Neural cell (in vitro differentiated cells): ENCODE measurements at regions not wholly inside any gene's neighbourhood (a gene's known extent, or its start where the extent isn't known, plus 50 kb on each side); places are given as distances from the start of the nearest gene placed in this dataset.

Source experiments
- EP300 ChIP-seq: fragments of 450-650 bp; conservative IDR thresholded peaks from 2 replicates; pipeline ENCODE4 v1.6.1; 2014; ENCODE audit warnings: antibody characterized with exemption, mild to moderate bottlenecking, moderate library complexity; ENCODE audit not compliant: poor library complexity, severe bottlenecking
- EZH2 ChIP-seq: fragments of 200-600, 300-800 bp; shearing (Covaris generic), sonication (generic); IDR thresholded peaks from 2 replicates; pipeline ENCODE4 v1.6.1; 2014; ENCODE audit warnings: antibody characterized with exemption, low read length, borderline replicate concordance, mild to moderate bottlenecking; ENCODE audit not compliant: insufficient read depth, poor library complexity, severe bottlenecking
- MXI1 ChIP-seq: fragments of 450-650 bp; conservative IDR thresholded peaks from 2 replicates; pipeline ENCODE4 v1.6.1; 2014; ENCODE audit warnings: antibody characterized with exemption, mild to moderate bottlenecking; ENCODE audit not compliant: poor library complexity, severe bottlenecking
- POLR2AphosphoS5 ChIP-seq: IDR thresholded peaks from 2 replicates; pipeline ENCODE4 v1.6.1; 2012
- RAD21 ChIP-seq: fragments of 450-650 bp; conservative IDR thresholded peaks from 2 replicates; pipeline ENCODE4 v1.6.1; 2014; ENCODE audit warnings: antibody characterized with exemption, mild to moderate bottlenecking, moderate library complexity
- SMC3 ChIP-seq: fragments of 450-650 bp; conservative IDR thresholded peaks from 2 replicates; pipeline ENCODE4 v1.6.1; 2014; ENCODE audit warnings: antibody characterized with exemption, mild to moderate bottlenecking, moderate library complexity; ENCODE audit not compliant: poor library complexity
- TAF1 ChIP-seq: IDR thresholded peaks from 2 replicates; pipeline ENCODE4 v1.6.1; 2012; ENCODE audit warnings: low read depth
- TF ChIP-seq, protein P1 (sequence below): fragments of 450-650 bp; IDR thresholded peaks from 2 replicates; pipeline ENCODE4 v1.5.1; 2014; ENCODE audit warnings: antibody characterized with exemption, mild to moderate bottlenecking, moderate library complexity; ENCODE audit not compliant: poor library complexity, severe bottlenecking
- TF ChIP-seq, protein P2 (sequence below): IDR thresholded peaks from 2 replicates; pipeline ENCODE4 v1.6.1; 2012; ENCODE audit warnings: borderline replicate concordance

DNA sequence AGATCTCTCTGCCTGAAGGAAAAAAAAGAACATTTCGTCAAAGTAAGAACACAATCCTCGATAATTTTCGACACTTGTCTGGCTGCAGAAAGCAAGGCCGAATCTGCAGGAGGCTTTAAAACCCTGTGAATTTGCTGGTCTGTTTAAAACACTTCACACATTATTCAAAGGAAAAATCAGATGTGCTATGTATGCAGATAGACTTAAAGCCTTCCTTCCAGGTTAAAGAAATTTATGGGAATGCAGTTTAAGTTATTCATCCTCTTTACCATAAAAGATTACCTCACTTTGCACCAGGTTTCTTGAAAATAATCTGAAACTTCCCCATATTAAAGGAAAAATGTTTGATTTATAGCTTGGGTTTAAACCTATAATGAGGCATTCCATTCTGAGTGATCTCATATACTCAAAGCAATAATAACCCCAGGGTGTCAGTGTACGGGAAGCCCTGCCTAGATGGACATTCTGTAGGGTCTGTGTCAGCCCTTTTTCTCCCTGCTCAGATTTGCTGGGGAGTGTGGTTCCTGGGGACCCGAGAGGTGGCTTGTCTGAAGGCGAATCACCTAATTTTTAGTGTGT lies 323.5 kb upstream of the SLC24A2 start:
- TF ChIP-seq EP300 (no peak), EZH2 (no peak), SMC3 (no peak), POLR2AphosphoS5 (no peak), TAF1 (no peak), RAD21 (no peak), MXI1 (no peak)
- TF ChIP-seq, protein P1, sequence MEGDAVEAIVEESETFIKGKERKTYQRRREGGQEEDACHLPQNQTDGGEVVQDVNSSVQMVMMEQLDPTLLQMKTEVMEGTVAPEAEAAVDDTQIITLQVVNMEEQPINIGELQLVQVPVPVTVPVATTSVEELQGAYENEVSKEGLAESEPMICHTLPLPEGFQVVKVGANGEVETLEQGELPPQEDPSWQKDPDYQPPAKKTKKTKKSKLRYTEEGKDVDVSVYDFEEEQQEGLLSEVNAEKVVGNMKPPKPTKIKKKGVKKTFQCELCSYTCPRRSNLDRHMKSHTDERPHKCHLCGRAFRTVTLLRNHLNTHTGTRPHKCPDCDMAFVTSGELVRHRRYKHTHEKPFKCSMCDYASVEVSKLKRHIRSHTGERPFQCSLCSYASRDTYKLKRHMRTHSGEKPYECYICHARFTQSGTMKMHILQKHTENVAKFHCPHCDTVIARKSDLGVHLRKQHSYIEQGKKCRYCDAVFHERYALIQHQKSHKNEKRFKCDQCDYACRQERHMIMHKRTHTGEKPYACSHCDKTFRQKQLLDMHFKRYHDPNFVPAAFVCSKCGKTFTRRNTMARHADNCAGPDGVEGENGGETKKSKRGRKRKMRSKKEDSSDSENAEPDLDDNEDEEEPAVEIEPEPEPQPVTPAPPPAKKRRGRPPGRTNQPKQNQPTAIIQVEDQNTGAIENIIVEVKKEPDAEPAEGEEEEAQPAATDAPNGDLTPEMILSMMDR, result no peak
- TF ChIP-seq, protein P2, sequence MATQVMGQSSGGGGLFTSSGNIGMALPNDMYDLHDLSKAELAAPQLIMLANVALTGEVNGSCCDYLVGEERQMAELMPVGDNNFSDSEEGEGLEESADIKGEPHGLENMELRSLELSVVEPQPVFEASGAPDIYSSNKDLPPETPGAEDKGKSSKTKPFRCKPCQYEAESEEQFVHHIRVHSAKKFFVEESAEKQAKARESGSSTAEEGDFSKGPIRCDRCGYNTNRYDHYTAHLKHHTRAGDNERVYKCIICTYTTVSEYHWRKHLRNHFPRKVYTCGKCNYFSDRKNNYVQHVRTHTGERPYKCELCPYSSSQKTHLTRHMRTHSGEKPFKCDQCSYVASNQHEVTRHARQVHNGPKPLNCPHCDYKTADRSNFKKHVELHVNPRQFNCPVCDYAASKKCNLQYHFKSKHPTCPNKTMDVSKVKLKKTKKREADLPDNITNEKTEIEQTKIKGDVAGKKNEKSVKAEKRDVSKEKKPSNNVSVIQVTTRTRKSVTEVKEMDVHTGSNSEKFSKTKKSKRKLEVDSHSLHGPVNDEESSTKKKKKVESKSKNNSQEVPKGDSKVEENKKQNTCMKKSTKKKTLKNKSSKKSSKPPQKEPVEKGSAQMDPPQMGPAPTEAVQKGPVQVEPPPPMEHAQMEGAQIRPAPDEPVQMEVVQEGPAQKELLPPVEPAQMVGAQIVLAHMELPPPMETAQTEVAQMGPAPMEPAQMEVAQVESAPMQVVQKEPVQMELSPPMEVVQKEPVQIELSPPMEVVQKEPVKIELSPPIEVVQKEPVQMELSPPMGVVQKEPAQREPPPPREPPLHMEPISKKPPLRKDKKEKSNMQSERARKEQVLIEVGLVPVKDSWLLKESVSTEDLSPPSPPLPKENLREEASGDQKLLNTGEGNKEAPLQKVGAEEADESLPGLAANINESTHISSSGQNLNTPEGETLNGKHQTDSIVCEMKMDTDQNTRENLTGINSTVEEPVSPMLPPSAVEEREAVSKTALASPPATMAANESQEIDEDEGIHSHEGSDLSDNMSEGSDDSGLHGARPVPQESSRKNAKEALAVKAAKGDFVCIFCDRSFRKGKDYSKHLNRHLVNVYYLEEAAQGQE, result no peak
